Stimulated activated CD4-positive, alpha-beta T cell treated with anti-CD3 and anti-CD28 coated beads, Interleukin-15, amount 100 ng/mL, for 1 hour (primary cell): ENCODE measurements at regions not wholly inside any gene's neighbourhood (a gene's known extent, or its start where the extent isn't known, plus 50 kb on each side); places are given as distances from the start of the nearest gene placed in this dataset.
"Not testable (repeated sequence)": the region's sequence is repeated elsewhere in the genome, so short reads cannot be mapped to it uniquely, and the experiment has no call there.

Source experiments
- DNase-seq, 2 donors: peaks; one replicate each; pipeline ENCODE4 v3.0.0-alpha.2; 2020; ENCODE audit warnings: low read depth in 1 of 2, low spot score in 1 of 2

DNA sequence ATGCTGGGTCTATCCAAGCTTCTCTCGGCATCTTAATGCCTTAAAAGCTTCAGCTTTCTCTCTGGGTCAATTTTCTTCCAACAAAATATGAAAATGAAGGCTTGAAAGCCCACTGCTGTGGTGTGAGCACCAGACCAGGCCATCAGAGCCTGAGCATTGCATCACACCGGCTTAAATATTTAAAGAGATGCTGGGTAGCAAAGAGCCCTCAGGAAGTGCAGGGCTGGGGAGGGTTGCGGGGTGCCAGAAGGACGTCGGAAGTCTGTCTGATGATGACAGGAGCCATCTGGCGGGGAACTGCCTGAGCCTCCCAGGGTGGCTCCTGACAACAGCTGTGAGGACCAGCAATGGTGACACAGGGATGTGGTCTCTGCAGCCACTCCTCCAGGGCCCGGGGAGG lies 185.5 kb downstream of the OLFM1 start:
- no peak for DNase-seq

DNA sequence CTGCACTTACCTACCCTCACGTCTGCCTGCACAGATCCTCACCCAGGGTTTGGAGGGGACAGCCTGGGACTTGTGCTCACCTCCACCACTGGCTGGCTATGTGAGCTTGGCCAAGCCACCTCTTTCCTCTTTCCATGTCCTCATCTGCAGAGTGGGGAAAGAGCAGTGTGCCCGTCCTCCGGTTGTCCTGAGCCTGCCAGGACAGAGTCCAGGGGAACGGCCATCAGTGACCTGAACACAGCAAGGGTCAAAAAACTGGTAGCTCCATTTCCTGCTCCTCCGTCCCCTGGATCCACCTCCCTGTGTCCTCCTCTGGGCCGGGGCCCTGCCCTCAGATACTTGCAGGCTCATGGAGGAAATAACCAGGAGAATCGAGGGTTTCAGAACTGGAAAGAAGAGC lies 187.7 kb downstream of the OLFM1 start:
- DNase-seq = no peak

GRCh38 chr9:135275571-135276289 lies 188.3 kb downstream of the OLFM1 start:
- DNase-seq = no peak

DNA sequence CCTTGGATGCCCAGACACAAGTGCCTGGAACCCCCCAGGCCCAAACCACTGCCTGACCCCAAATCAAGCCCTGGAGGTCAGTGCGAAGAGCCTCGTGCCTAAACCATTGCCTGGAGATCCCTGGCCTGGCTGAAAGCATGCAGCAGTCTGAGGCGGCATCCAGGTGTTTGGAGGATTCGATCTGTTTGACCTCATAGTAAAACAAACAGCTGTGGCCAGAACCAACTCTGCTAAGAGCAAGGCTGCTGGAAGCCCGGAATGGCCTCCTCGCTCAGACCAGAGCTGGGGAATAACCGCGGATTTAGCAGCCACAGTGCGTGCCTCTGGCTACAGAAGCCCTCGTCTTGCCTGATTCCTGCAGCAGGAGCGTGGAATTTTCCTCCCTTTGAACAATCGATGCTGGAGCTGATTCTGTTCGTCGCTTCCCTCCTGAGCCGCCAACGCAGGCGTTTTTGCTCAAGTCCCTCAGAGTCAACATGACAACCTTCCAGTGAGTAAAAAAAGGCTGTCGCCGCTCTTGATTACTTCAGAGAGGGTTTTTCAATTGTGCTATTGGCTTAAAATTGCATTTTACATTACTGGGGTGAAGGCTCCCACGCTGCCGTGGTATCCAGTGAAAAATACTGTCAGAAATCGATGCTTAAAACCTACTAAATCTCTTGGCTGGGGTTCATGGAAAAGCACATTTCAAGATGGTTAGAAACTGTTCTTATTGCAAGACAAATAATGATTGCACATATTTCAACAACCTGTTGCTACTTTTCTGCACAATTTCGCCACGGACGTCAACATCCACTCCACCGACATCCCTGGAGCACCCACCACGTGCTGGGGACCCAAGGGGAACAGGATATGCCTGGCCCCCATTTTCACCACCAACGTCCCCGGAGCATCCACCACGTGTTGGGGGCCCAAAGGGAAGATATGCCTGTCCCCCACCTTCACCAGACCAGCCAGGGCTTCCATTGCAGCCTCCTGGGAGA lies 190.0 kb downstream of the OLFM1 start:
- no peak for DNase-seq

DNA sequence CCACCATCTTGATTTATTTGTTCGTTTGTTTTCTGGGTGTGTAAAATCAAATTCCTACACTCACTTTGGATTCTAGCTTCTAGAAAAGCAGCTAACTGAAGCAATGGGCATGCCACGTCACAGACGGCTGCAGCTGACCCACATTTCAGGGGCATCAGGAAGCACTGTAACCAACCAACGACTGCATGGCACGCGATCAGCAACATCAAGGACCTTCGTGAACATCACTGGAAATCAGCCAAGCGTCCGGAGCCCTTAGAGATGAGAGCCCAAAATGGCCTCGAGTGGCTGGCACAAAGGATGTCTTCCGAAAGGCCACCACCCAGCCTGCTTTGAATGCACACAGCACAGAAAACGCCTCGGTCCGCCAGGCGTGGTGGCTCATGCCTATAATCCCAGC lies 191.1 kb downstream of the OLFM1 start:
- DNase-seq = no peak

GRCh38 chr9:135279385-135279784 lies 191.9 kb downstream of the OLFM1 start:
- no peak for DNase-seq

DNA sequence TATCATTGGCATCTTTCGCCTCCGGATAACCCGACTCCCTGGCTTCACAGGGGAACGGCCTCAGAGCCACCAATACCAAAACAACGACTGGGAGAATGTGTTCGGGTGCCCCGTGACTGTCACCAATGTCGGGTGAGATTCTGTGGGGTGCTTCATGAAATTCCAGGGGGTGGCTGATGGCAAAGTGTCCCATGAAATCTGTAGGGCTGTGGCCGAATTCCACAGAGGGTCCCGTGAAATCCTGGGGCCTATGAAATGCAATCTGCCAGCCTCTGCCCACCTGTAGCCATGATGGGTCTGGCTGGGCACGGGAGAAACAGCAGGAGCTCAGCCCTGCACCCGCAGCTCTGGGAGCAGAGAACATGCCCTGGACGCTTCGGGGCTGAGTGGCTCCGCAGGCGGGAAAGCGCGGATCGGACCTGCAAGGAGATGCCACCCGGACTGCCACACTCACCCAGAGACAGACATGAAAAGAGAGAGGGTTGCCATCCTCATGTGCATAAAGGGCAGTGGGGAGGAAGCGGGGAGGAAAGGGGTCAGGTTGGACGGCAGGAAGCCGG lies 192.4 kb downstream of the OLFM1 start:
- DNase-seq = no peak

DNA sequence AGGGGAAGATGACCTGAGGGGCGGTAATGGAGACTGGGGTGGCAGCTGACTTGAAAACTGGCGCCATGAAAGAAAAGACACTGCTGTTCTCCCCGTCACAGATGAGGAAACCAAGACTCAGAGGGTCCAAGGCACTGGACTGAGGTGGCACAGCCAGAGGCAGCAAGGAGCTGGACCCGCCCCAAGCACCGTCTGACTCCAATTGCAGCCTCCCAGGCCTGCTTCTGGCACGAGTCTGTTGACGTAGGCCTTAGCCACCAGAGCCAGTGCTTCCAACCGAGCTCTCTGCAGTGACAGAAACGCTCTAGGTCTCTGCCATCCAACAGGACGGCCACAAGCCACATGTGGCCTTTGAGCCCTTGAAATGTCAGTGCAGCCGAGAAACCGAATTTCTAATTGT lies 193.2 kb downstream of the OLFM1 start:
- DNase-seq = no peak

- DNase-seq = no peak
Measured at GRCh38 chr9:135281151-135281550, 193.7 kb downstream of the OLFM1 start.

DNA sequence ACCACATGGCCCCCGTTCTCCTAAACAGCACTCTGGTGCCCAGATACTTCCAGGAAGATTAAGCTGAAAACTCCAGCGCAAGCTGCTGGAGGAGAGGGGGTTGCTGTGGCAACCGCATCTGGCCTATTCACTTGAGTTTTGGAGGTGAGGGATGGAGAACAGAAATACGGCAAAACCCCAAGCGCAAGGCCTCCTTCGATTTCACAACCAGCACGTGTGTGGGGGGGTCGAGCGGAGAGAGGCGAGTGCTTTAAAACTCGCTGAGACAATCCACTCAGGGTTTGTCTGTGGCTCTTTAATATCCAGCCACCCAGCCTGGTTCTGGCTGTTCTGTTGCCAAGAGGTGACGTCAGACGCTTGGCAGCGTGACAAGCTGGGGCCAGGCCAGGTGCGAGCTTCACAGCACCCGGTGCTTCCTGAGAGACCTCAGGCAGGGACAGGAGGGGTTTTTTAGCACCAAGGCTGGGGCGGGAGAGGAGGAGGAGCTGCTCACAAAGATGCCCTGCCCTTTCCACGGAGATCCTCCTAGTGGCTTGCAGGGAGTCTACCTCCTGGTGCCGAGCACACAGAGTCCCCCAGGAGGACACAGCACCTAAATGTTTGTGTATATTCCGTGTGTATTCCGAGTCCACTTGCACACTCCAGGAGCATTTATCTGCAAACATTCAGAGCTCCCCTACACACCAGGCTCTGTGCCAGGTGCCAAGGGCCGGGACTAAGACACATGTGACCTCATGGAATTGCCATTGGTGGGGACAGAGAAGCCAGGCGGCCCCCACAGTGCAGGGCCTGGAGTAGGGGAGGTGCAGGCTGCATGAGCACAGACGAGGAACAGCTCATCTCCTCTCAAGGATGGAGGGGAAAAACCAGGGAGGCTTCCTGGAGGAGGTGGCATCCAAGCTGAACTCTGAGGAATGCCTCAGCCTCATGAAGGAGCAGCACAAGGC lies 194.6 kb downstream of the OLFM1 start:
- no peak for DNase-seq

GRCh38 chr9:135282808-135283207 lies 195.3 kb downstream of the OLFM1 start:
- no peak for DNase-seq

DNA sequence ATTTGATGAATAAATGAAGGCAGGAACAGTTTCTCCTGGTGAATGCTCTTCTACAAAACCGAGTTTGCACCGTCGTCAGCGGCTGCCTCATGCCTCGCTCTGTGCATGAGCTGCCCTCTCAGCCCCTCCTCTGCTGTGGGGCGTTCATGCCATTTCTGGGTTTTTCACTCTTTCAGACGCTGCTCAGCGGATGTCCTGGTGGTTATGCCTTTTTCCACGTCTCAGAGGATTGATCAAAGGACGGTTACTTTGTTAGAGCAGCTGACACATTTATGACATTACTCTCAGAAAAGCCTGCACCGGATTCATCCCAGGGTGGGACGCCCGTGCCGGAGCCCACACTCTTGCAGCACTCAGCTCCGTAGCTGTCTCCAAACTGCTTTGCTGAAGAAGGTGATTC lies 195.9 kb upstream of the PPP1R26 start:
- no peak for DNase-seq

DNA sequence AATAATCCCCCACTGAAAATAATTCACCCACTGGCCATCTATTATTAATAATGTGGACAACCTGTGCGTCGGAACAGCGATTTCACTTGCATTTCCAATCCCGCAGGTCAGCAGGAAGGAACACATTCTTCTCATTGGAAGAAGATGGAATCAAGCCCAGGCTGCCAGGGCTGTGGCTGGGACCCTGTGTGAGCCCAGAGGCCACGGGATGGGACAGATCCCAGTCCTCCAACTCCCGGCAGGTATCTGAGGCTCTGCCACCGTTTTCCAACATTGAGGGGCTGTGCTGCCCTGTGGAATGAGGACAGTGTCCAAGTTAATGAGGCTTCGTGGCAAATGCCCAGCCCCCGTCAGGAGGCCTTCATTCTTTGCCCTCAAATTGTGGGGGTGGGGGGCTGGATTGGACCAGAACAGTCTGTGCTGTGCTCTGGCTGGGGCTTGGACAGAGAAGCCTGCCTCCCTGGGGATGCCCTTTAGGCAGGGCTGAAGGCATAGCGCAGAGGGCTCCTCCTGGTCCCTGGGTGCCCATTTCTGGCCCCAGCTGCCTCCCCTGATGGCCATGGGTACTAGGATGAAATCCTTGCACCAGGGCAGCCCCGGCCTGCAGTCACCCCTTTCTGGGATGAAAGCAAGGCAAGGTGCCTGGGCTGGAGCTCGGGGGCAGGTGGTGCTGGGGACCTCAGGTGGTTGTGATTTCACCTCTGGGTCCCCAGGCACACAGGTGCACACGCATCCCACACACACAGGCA lies 195.0 kb upstream of the PPP1R26 start:
- no peak for DNase-seq

DNA sequence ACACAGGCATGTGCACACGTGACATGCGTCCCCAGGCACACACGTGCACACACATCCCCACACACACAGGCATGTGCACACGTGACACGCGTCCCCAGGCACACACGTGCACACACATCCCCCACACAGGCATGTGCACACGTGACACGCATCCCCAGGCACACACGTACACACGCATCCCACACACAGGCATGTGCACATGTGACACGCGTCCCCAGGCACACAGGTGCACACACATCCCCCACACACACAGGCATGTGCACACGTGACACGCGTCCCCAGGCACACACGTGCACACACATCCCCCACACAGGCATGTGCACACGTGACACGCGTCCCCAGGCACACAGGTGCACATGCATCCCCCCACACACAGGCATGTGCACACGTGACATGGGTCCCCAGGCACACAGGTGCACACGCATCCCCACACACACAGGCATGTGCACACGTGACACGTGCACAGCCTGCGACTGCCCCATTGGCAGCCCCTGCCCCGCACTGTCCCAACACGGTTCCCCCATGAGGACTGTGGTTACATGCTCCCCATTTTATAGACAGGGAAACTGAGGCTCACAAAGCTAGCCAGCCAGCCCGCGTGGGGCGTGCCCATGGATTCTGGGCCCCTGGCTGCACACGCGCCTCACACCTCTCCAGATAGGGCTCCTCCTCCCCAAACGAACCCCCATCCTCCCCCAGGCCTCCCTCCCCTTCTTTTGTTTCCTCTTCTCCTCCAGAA lies 193.2 kb upstream of the PPP1R26 start:
- DNase-seq = not testable (repeated sequence)

- no peak for DNase-seq
Measured at GRCh38 chr9:135286961-135287360, 192.6 kb upstream of the PPP1R26 start.

DNA sequence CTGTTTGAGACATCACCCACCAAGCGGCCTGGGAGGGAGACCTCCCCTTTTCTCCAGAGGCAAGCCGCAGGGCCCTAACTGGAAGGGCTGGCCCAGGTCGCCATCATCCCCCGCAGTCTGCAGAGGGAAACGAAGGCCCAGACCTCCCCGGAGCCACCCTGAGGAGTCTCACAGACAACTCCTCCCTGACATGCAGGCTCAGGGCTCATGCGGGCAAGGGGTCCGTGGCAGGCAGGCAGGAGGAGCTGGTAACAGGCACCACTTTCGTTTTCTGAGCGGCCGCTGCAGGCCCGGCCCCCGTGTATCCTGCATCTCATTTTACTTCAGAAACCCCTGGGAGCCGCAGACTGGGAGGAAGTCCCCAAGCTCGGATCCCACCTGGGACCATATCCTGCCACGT lies 192.0 kb upstream of the PPP1R26 start:
- DNase-seq = no peak

DNA sequence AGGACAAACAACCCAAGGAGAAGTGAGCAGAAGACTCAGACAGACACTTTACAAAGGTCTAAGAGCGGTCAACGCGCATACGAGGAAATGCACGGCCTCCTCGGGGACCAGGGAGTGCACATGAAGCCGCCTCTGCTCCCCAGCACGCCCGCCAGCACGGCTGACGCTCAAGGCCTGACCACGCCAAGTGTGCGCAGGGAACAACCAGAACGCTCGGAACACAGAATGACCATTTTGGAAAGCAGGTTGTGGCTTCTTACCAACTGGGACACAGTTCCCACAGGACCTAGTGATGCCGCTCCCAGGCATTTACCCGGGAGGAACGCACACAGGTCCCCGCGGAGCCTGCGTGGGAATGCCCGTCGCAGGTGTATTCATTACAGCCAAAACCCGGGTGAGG lies 191.5 kb upstream of the PPP1R26 start:
- DNase-seq = no peak

DNA sequence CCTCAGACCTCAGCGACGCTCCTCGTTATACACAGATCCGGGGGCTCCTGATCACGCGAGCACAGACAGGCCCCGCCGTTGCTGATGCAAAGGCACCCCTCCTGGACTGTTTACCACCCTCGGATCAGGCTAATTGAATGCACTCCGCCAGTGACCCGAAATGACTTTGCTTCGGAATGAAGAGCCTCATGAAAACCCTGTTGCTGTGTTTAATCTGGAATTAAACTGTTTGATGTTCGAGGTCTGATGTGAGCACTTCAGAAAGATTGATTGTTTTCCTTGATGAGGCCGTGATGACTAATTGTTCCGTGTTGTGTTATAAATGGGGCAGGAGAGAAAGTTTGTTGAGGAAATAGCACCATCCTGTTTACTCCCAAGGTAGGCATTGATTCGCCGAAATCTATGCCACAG lies 190.5 kb upstream of the PPP1R26 start:
- no peak for DNase-seq

- DNase-seq = no peak
Measured at GRCh38 chr9:135290086-135290485, 189.5 kb upstream of the PPP1R26 start.

DNA sequence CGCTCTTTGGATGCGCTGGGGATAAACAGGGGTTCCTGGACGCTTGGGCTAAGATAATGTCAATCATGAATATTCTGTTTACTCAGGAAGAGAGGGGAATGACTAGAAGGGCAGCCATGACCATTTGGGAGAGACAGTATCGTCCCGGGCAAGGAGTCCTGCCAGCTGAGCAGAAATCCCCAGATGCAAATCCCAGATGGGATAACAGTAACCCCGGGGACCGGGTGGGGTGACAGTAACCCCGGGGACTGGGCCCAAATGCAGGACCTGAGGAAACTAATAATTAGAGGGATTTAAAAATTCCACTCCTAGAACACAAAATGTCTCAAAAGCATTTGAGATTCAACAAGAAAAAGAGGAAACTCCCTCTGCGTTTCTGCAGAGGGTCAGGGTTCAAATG lies 189.0 kb upstream of the PPP1R26 start:
- DNase-seq = no peak
